Astrocyte (in vitro differentiated cells and primary cell): ENCODE measurements at regions not wholly inside any gene's neighbourhood (a gene's known extent, or its start where the extent isn't known, plus 50 kb on each side); places are given as distances from the start of the nearest gene placed in this dataset.

ENCODE experiments used
- CTCF ChIP-seq: IDR thresholded peaks from 2 replicates; pipeline ENCODE4 v1.5.1; 2011; ENCODE audit warnings: low read depth, mild to moderate bottlenecking, inconsistent platforms, low read length, moderate library complexity; ENCODE audit not compliant: insufficient read depth
- EZH2 ChIP-seq: IDR thresholded peaks from 2 replicates; pipeline ENCODE4 v1.6.1; 2012; ENCODE audit warnings: mild to moderate bottlenecking, low read length, inconsistent platforms; ENCODE audit not compliant: insufficient read depth

GRCh38 chr16:27640277-27640600 is 90.3 kb downstream of the KATNIP start:
- TF ChIP-seq CTCF: no peak
- TF ChIP-seq EZH2: no peak
